Posterior cingulate gyrus (tissue), 11 donors: ENCODE measurements at regions not wholly inside any gene's neighbourhood (a gene's known extent, or its start where the extent isn't known, plus 50 kb on each side); places are given as distances from the start of the nearest gene placed in this dataset.
A peak's percentile ranks its signal among the peaks of the same experiment; 100 is the strongest.

Experiments used
- DNase-seq, 10 donors: peaks; one replicate each; pipeline versions ENCODE4 v3.0.0 to v3.0.0-alpha.2; 2020 to 2021; ENCODE audit warnings: mixed read lengths in 3 of 10
- intact Hi-C: fragments of 100-400 bp; cut with DNase I; formaldehyde crosslinking; loops from one replicate; pipeline ENCODE4 v1.15.1; 2023

DNA sequence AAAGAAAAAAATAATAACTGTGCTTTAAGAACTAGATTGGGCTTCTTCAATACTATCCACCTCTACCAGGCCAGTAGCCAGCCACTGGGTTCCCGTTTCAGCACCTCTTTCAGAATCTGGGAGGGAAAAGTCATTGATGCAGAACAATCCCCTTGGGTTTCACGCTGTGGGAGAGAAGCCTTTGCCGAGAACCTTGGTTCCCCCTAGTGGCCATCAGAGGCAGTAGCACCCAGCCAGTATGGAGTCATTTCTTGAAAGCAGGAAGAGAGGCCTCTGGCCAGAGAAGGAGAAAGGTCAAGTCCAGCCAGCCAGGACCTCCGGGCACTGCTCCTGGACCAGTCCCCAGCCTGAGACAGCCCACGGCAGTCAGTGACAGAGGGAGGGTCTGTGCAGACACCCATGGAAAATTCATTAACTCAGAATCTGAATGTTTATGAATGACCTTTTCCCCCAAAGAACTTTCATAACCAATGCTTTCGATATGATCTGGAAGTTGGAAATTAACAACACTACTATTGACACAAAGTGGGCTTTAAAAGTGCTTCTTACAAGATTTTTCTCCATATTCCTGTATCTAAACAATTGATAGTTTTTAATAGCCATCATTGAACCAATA lies 51.2 kb upstream of the CDH5 start:
- DNase-seq = peak; percentile 38 to 94 (median 66)
- intact Hi-C loops = loop anchor here (2.0 kb wide), 1 partner anchor 41 kb away; no protein-coding TSS in a partner anchor

- intact Hi-C loops = no loop called here
- no peak for DNase-seq
Observed at GRCh38 chr16:66311306-66311705, 55.2 kb upstream of the CDH5 start.

GRCh38 chr16:66309215-66309807 lies 57.2 kb upstream of the CDH5 start:
- intact Hi-C loops = no loop called here
- DNase-seq = peak in 2 of 10 donors; percentile 34 to 56

DNA sequence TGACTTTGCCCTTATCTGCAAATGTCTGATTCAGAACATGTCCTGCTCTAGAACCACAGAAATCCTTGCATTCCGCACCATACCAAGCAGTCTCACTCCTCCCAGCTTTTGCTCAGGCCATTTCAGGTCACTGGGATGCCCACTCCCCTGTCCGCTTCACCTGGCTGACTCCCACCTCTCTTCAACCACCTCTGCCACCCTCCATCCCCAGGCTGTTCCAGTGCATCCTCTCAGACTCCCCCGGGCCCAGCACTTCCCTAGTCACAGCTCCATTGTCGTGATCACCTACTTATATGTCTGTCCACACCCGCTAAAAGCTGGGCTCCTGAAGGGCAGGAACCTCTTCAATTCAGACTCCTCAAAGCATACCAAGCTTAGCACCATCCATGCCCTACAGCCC lies 58.4 kb upstream of the CDH5 start:
- intact Hi-C loops = no loop called here

GRCh38 chr16:66306366-66307150 lies 59.9 kb upstream of the CDH5 start:
- intact Hi-C loops = no loop called here
- peak in 2 of 10 donors; percentile 42 to 57 for DNase-seq

More for the DNA sequence above, 58.4 kb upstream of the CDH5 start:
- DNase-seq = peak in 2 of 10 donors; percentile 22 to 58

GRCh38 chr16:66304961-66305360 lies 61.5 kb upstream of the CDH5 start:
- intact Hi-C loops = no loop called here
- peak in 2 of 10 donors; percentile 33 to 59 for DNase-seq

DNA sequence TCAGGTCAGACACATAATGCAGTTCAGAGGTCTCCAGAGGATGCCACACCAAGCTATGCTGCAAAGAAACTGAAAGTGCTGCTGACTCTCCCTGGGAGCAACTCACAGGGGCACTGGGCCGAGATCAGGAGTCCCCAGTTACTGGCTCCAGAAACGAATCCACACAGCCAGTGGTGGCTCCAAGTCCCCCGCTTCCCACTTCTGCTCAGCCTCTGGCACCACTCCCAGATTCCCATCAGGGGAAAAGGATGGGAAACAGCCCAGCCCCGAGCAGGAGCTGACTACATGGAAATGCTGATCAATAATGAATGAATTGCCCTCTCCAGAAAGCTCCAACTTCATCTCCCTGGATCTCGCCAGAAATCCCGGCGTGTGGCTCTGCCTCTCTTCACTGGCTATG lies 62.3 kb upstream of the CDH5 start:
- intact Hi-C loops = no loop called here
- peak in 3 of 10 donors; percentile 22 to 72 (median 54) for DNase-seq

DNA sequence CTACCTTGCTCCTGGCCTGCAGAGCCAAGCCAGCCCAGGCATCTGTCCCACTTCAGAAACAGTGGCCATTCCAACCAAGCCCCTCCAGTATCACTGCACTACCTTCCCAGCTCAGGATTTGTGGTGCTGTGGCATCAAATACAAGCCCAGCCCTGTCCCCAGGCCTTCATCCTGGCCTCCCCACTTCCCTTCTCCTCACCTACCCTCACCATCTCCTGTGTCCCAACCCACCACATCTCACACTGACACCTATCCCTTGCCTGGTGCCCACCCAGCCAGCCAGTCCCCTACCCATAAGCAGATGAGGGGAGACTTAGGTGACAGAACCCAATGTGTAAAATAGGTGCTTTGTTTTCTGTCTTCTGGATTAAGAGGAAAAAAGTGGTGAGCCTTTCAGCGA lies 66.0 kb upstream of the CDH5 start:
- DNase-seq = no peak
- intact Hi-C loops = no loop called here

DNA sequence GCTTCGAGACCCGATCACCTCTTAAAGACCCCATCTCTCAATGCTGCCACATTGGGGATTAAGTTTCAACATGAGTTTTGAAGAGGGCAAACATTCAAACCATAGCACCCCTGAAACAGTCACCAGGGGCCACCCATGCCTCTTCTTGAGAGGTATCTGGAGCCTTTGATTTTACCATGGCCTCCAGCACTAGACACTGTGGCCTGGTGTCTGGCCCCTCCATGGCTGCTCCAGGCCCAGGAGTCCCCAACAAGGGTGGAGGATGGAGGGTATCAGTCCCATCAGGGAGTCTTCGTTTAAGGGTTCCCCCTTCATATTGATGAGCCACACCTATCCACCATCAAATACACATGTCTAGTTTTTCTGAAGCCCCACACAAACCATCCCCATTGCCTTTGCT lies 66.5 kb upstream of the CDH5 start:
- intact Hi-C loops = no loop called here
- no peak for DNase-seq

- DNase-seq = no peak
- intact Hi-C loops = no loop called here
Observed at GRCh38 chr16:66299349-66299748, 67.1 kb upstream of the CDH5 start.

DNA sequence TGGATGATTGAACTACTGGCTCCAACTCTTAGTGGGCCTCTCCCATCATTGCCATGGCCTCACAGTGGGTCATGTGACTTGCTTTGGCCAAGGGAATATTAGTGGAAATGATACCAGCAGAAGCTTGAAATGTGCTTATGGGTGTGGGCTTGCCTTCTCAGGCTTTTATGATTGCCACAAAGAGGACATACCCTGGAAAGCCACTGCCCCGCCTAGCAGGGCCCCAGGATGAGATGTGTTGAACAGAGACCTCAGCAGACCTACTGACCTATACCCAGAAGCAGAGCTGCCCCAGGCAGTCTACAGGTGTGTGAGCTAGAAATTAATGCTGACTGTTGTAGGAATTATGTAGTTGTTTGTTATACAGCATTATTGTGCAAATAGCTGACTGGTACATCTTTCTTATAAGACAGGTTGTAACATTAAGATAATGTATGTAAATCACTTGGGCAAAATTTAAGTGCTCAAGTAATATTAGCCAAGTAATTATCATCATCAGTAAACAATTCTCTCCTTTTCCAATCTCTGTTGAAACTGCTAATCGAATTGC lies 67.8 kb upstream of the CDH5 start:
- DNase-seq = no peak
- intact Hi-C loops = no loop called here

- intact Hi-C loops = no loop called here
- no peak for DNase-seq
Observed at GRCh38 chr16:66298006-66298405, 68.5 kb upstream of the CDH5 start.

DNA sequence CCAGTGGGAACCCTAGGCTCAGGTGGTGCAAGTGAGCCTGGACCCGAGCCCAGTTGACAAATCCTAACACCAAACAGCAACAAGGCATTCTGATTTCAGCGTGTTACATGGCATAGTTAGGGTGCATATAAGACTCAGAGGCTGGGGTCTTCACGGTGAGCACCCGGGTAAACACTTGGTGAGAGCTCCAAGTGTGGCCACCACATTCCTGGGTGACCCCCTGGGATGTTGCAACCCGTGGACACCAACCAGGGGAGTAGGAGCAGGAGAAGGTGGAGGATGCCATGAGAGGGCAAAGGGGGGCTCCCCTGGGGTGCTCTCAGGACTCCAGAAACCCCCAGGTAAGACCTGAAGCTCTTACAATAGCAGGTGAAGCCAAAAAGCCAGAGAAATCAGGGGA lies 69.9 kb upstream of the CDH5 start:
- intact Hi-C loops = no loop called here
- peak in 1 of 10 donors; percentile 24 for DNase-seq

- peak in 1 of 10 donors; percentile 63 for DNase-seq
- intact Hi-C loops = no loop called here
Observed at GRCh38 chr16:66295761-66296546, 70.5 kb upstream of the CDH5 start.

GRCh38 chr16:66295213-66295612 lies 71.3 kb upstream of the CDH5 start:
- DNase-seq = no peak

GRCh38 chr16:66294507-66294906 lies 72.0 kb upstream of the CDH5 start:
- intact Hi-C loops = no loop called here
- no peak for DNase-seq

More at GRCh38 chr16:66295213-66295612, 71.3 kb upstream of the CDH5 start:
- intact Hi-C loops = no loop called here

- peak in 1 of 10 donors; percentile 24 for DNase-seq
Observed at GRCh38 chr16:66293932-66294331, 72.6 kb upstream of the CDH5 start.

DNA sequence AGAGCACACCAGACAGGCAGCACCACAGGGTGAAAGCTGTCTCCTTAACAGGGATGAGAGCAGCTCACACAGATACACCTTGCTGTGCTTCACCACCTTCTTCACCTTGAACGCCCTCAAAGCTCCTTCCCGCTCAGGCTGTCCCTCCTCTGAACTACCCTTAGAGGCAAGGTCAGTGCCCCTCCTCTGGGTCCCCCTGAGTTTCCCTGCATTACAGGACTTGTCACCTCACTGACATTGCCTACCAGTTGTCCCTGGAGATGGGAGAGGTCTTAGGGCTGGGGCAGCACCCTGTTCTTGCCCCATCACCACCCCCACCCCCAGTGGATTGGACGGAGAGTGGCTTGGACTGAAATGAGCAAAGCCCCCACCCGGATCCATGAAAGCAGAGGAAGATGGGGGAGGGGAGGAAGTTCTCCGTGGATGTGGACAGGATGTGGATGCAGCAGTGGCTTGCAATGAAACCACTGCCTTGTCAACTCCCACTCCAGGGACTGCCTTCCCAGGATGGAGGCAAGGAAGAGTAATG lies 73.2 kb upstream of the CDH5 start:
- intact Hi-C loops = no loop called here
- peak in 1 of 10 donors; percentile 33 for DNase-seq

More at GRCh38 chr16:66293932-66294331, 72.6 kb upstream of the CDH5 start:
- intact Hi-C loops = no loop called here

DNA sequence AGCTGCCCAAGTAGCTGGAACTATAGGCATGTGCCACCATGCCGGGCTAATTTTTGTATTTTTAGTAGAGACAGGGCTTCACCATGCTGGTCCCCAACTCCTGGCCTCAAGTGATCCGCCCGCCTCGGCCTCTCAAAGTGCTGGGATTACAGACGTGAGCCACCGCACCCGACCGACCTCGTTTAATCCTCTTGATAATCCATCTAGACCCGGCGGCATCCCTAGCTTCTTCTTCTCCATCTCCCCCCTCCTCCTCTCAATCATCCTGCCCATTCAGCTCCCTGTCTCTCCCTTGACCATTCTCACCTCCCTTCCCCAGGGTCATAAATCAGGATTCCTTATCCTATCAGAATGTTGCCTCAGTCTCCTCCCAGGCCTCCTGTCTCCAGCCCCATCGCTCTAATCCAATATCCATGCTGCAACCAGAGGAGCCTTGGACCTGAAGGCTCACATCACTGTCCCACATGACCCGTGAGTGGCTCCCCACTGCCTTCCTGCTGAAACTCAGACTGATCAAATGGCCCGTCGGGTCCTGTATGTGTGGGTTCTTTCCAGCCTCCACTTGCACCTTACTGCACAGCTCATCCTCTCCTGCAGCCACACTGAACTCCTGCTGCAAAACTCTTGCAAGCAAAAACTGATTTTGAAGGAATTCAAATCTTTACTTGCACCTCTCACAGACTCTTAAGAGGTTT lies 74.1 kb upstream of the CDH5 start:
- intact Hi-C loops = no loop called here
- DNase-seq = peak in 1 of 10 donors; percentile 33

GRCh38 chr16:66291833-66292232 lies 74.7 kb upstream of the CDH5 start:
- intact Hi-C loops = no loop called here
- no peak for DNase-seq
